ENCODE measurements at regions not wholly inside any gene's neighbourhood (a gene's known extent, or its start where the extent isn't known, plus 50 kb on each side); places are given as distances from the start of the nearest gene placed in this dataset.
A peak's percentile ranks its signal among the peaks of the same experiment; 100 is the strongest.
"Not testable (repeated sequence)": the region's sequence is repeated elsewhere in the genome, so short reads cannot be mapped to it uniquely, and the experiment has no call there.

DNA sequence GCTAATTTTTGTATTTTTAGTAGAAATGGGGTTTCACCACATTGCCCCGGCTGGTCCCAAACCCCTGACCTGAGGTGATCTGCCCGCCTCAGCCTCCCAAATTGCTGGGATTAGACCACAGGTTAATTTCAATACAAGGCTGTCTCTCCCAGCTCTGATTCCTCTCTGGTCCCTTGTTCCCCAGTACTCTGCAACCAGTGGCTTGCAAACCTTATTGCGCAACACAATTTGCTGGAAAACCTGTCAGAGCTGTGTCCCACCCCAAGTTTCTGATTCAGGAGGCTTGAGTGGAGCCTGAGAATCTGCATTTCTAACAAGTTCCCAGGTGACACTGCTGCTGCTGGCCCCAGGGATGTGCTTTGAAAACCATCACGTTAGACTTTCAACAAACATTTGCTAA is 96.2 kb upstream of the SRSF6 start:
- WGBS, 2 donors = 86 to 91% methylated on average over 4 of the region's 4 CpGs
- no peak overlapping the region for H3K4me3 ChIP-seq (ENCODE audit: low read depth, poor library complexity, severe bottlenecking)
- TF ChIP-seq POLR2A (IDR thresholded peaks at IDR 0.05) (no peak), CTCF (IDR thresholded peaks at IDR 0.05) (no peak)
- intact Hi-C loops (cut with DNase I; ENCODE audit: low total_unique reads) = no loop called here
- peak in 1 of 2 donors; percentile 63 for DNase-seq (ENCODE audit: low spot score in 2 of 2)

- DNase-seq (ENCODE audit: low spot score in 2 of 2) = peak in 1 of 2 donors; percentile 56
- intact Hi-C loops (cut with DNase I; ENCODE audit: low total_unique reads) = no loop called here
- 81 to 89% methylated on average over 8 of the region's 8 CpGs for WGBS, 2 donors
- H3K4me3 ChIP-seq (ENCODE audit: low read depth, poor library complexity, severe bottlenecking) = no peak overlapping the region
- TF ChIP-seq CTCF (IDR thresholded peaks at IDR 0.05) (no peak), POLR2A (IDR thresholded peaks at IDR 0.05) (no peak)
Measured at GRCh38 chr20:43360016-43360415, 97.7 kb upstream of the SRSF6 start.

GRCh38 chr20:43358811-43359210 is 98.9 kb upstream of the SRSF6 start:
- TF ChIP-seq CTCF (IDR thresholded peaks at IDR 0.05) (no peak), POLR2A (IDR thresholded peaks at IDR 0.05) (no peak)
- intact Hi-C loops (cut with DNase I; ENCODE audit: low total_unique reads) = no loop called here
- 88 to 96% methylated on average over 2 of the region's 2 CpGs for WGBS, 2 donors

GRCh38 chr20:43357352-43357751 is 100.3 kb upstream of the SRSF6 start:
- H3K4me3 ChIP-seq (ENCODE audit: low read depth, poor library complexity, severe bottlenecking) = no peak overlapping the region
- no peak for TF ChIP-seq POLR2A (IDR thresholded peaks at IDR 0.05)
- no peak for TF ChIP-seq CTCF (IDR thresholded peaks at IDR 0.05)
- DNase-seq (ENCODE audit: low spot score in 2 of 2) = peak in 1 of 2 donors; percentile 76
- WGBS, 2 donors = 90 to 92% methylated on average over 6 of the region's 6 CpGs
- intact Hi-C loops (cut with DNase I; ENCODE audit: low total_unique reads) = no loop called here

More at GRCh38 chr20:43358811-43359210, 98.9 kb upstream of the SRSF6 start:
- no peak for DNase-seq (ENCODE audit: low spot score in 2 of 2)
- H3K4me3 ChIP-seq (ENCODE audit: low read depth, poor library complexity, severe bottlenecking) = no peak overlapping the region

- no peak for TF ChIP-seq POLR2A (IDR thresholded peaks at IDR 0.05)
- TF ChIP-seq CTCF (IDR thresholded peaks at IDR 0.05) = no peak
- no peak overlapping the region for H3K4me3 ChIP-seq (ENCODE audit: low read depth, poor library complexity, severe bottlenecking)
- DNase-seq (ENCODE audit: low spot score in 2 of 2) = peak in 1 of 2 donors; percentile 73
- intact Hi-C loops (cut with DNase I; ENCODE audit: low total_unique reads) = no loop called here
- WGBS, 2 donors = 42 to 61% methylated on average over 2 of the region's 2 CpGs
Measured at GRCh38 chr20:43355610-43356009, 102.1 kb upstream of the SRSF6 start.

- intact Hi-C loops (cut with DNase I; ENCODE audit: low total_unique reads) = no loop called here
- 91 to 93% methylated on average over 7 to 8 of the region's 8 CpGs for WGBS, 2 donors
- H3K4me3 ChIP-seq (ENCODE audit: low read depth, poor library complexity, severe bottlenecking) = no peak overlapping the region
- TF ChIP-seq POLR2A (IDR thresholded peaks at IDR 0.05) = no peak
- no peak for TF ChIP-seq CTCF (IDR thresholded peaks at IDR 0.05)
- DNase-seq (ENCODE audit: low spot score in 2 of 2) = peak in 1 of 2 donors; percentile 63
Measured at GRCh38 chr20:43352996-43353395, 104.7 kb upstream of the SRSF6 start.

DNA sequence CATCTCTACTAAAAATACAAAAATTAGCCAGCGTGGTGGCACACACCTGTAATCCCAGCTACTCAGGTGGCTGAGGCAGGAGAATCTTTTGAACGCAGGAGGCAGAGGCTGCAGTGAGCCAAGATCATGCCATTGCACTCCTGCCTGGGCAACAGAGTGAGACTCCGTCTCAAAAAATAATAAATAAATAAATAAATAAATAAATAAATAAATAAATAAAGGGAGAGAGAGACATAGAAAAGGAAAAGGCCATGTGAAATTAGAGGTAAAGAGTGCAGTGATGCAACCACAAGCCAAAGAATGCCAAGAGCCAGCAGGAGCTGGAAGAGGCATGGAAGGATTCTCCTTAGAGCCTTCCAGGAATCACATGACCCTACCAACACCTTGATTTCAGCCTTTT is 107.0 kb upstream of the SRSF6 start:
- WGBS, 2 donors = 96 to 98% methylated on average over 3 of the region's 3 CpGs
- peak in 1 of 2 donors; percentile 28 for DNase-seq (ENCODE audit: low spot score in 2 of 2)
- intact Hi-C loops (cut with DNase I; ENCODE audit: low total_unique reads) = not testable (repeated sequence)

More for the DNA sequence above, 107.0 kb upstream of the SRSF6 start:
- H3K4me3 ChIP-seq (ENCODE audit: low read depth, poor library complexity, severe bottlenecking) = not testable (repeated sequence)

All from lower leg skin (tissue), 4 donors.